HCT116 (cell line): ENCODE measurements at regions not wholly inside any gene's neighbourhood (a gene's known extent, or its start where the extent isn't known, plus 50 kb on each side); places are given as distances from the start of the nearest gene placed in this dataset.

Source experiments
- ATAC-seq: fragments of 200-7000 bp; cut with Tn5 transposase; 2 replicates; pipeline ENCODE4 v1.9.1; 2020; ENCODE audit warnings: mild to moderate bottlenecking, moderate library complexity
- BruUV-seq: library from RNA; stranded (reverse); fragments of 400-500 nt; replicated peaks from 2 replicates; lab custom pipeline; 2021; lab: Mats Ljungman, UMichigan
- CTCF ChIA-PET: fragments of 300-600 bp; sonication (Branson Sonifier 250); formaldehyde crosslinking; loops from one replicate; lab custom pipeline; 2021; ENCODE audit warnings: antibody characterized with exemption; lab: Charles Lee
- POLR2A ChIA-PET: fragments of 300-600, 350-600 bp; sonication (Branson Sonifier 250); formaldehyde crosslinking; loops from one replicate; lab custom pipeline; 2021; ENCODE audit warnings: antibody characterized with exemption; lab: Charles Lee
- RAD21 ChIA-PET, 2 experiments: fragments of 300-600 bp; sonication (Branson Sonifier 250); formaldehyde crosslinking; loops; one replicate each; lab custom pipeline; 2023; ENCODE audit warnings: low total read pairs in 2 of 2; ENCODE audit not compliant: uncharacterized antibody in 2 of 2, unreplicated experiment in 2 of 2, low non-redundant PET in 1 of 2; lab: Charles Lee
- DNase-seq: peaks from one replicate; pipeline ENCODE4 v3.0.0-alpha.2; 2010; ENCODE audit warnings: low read depth, low spot score
- H2AFZ ChIP-seq: fragments of 200-600 bp; shearing (Covaris generic), sonication (generic); 2 replicates; pipeline ENCODE4 v1.6.1; 2017; ENCODE audit warnings: low read depth, mixed run types, mixed read lengths, antibody characterized with exemption, low read length; ENCODE audit not compliant: poor library complexity, severe bottlenecking
- H3K27ac ChIP-seq: 2 replicates; pipeline ENCODE4 v1.5.1; 2012; ENCODE audit warnings: low read depth, low read length
- H3K27me3 ChIP-seq: fragments of 200-600 bp; sonication (generic); 2 replicates; pipeline ENCODE4 v1.6.1; 2016; ENCODE audit warnings: mixed run types, low read length, mixed read lengths; ENCODE audit not compliant: insufficient read depth
- H3K36me3 ChIP-seq, 2 experiments: fragments of 200-500 bp in 1 of 2; fragments of 200-600 bp in 1 of 2; sonication (Bioruptor generic) in 1 of 2; sonication (generic) in 1 of 2; 2 replicates each; pipeline versions ENCODE4 v1.5.1 to v1.6.1; 2014 to 2016; ENCODE audit warnings: low read length in 2 of 2, inconsistent platforms in 1 of 2, mixed read lengths in 1 of 2, mixed run types in 1 of 2; ENCODE audit not compliant: insufficient read depth in 2 of 2, control insufficient read depth in 1 of 2
- H3K4me1 ChIP-seq, 2 experiments: fragments of 200-600 bp in 1 of 2; sonication (generic) in 1 of 2; 2 replicates each; pipeline versions ENCODE4 v1.5.1 to v1.6.1; 2012 to 2017; ENCODE audit warnings: low read length in 2 of 2, inconsistent platforms in 1 of 2, mild to moderate bottlenecking in 1 of 2, mixed read lengths in 1 of 2, mixed run types in 1 of 2, moderate library complexity in 1 of 2; ENCODE audit not compliant: insufficient read depth in 2 of 2, control insufficient read depth in 1 of 2
- H3K4me2 ChIP-seq: fragments of 200-600 bp; sonication (generic); 2 replicates; pipeline ENCODE4 v1.6.1; 2017; ENCODE audit warnings: mixed run types, low read length, mixed read lengths
- H3K4me3 ChIP-seq, 2 experiments: fragments of 200-600 bp in 1 of 2; sonication (generic) in 1 of 2; replicated peaks in 1 of 2; 2 replicates each; pipeline ENCODE4 v1.5.1; 2011 to 2016; ENCODE audit warnings: low read length in 2 of 2, control low read depth in 1 of 2, low read depth in 1 of 2, mild to moderate bottlenecking in 1 of 2, mixed read lengths in 1 of 2, mixed run types in 1 of 2
- H3K79me2 ChIP-seq: fragments of 200-600 bp; sonication (generic); 2 replicates; pipeline ENCODE4 v1.6.1; 2017; ENCODE audit warnings: mild to moderate bottlenecking, mixed run types, low read length, moderate library complexity, mixed read lengths; ENCODE audit not compliant: insufficient read depth
- H3K9ac ChIP-seq: fragments of 200-600 bp; sonication (generic); 2 replicates; pipeline ENCODE4 v1.6.1; 2016; ENCODE audit warnings: low read length, mixed read lengths
- H3K9me2 ChIP-seq: fragments of 200-600 bp; sonication (generic), shearing (Covaris generic); 2 replicates; pipeline ENCODE4 v1.6.1; 2017; ENCODE audit warnings: mixed run types, mild to moderate bottlenecking, moderate library complexity; ENCODE audit not compliant: insufficient read depth
- H3K9me3 ChIP-seq, 2 experiments: fragments of 200-500 bp in 1 of 2; fragments of 200-600 bp in 1 of 2; sonication (Bioruptor generic) in 1 of 2; sonication (generic) in 1 of 2; 2 replicates each; pipeline ENCODE4 v1.6.1; 2014 to 2017; ENCODE audit warnings: low read length in 2 of 2, mixed read lengths in 2 of 2, inconsistent platforms in 1 of 2, low read depth in 1 of 2, mild to moderate bottlenecking in 1 of 2, mixed run types in 1 of 2, moderate library complexity in 1 of 2; ENCODE audit not compliant: control insufficient read depth in 1 of 2, insufficient read depth in 1 of 2
- H4K20me1 ChIP-seq: fragments of 200-600 bp; sonication (generic), shearing (Covaris generic); 2 replicates; pipeline ENCODE4 v1.6.1; 2017; ENCODE audit warnings: mixed run types, mild to moderate bottlenecking, moderate library complexity; ENCODE audit not compliant: insufficient read depth
- CEBPB ChIP-seq: IDR thresholded peaks from 2 replicates; pipeline ENCODE4 v1.6.1; 2012; ENCODE audit warnings: low read depth
- MAX ChIP-seq: IDR thresholded peaks from 2 replicates; pipeline ENCODE4 v1.6.1; 2012
- intact Hi-C: fragments of 100-400 bp; cut with micrococcal nuclease; formaldehyde crosslinking; loops from 2 replicates; pipeline ENCODE4 v1.10.0; 2022
- TF ChIP-seq, protein P1 (sequence below), 3 experiments: fragments of 200-600 bp in 1 of 3; sonication (generic) in 1 of 3; IDR thresholded peaks in 2 of 3; conservative IDR thresholded peaks in 1 of 3; 2 replicates each; pipeline ENCODE4 v1.5.1; 2012 to 2017; ENCODE audit warnings: low read depth in 2 of 3, low read length in 2 of 3, antibody characterized with exemption in 1 of 3, borderline replicate concordance in 1 of 3, control low read depth in 1 of 3, mild to moderate bottlenecking in 1 of 3, mixed read lengths in 1 of 3, mixed run types in 1 of 3, moderate library complexity in 1 of 3; ENCODE audit not compliant: insufficient read depth in 1 of 3

GRCh38 chr3:4099607-4100006, 203.6 kb upstream of the SETMAR start:
- H3K9ac ChIP-seq, result no peak overlapping the region
- no peak overlapping the region for H2AFZ ChIP-seq
- TF ChIP-seq MAX, result no peak
- H3K36me3 ChIP-seq, result no peaks in the 10 kb centered on the region
- POLR2A ChIA-PET, result no interaction called here
- RAD21 ChIA-PET, result no interaction called here
- no peaks in the 10 kb centered on the region for H4K20me1 ChIP-seq
- no peak for ATAC-seq
- no TSS peak for BruUV-seq
- H3K27me3 ChIP-seq, result no peaks in the 10 kb centered on the region
- no peak for DNase-seq
- no peak overlapping the region for H3K27ac ChIP-seq
- no peaks in the 10 kb centered on the region for H3K9me2 ChIP-seq
- no peaks in the 10 kb centered on the region for H3K4me1 ChIP-seq
- intact Hi-C loops, result no loop called here
- H3K79me2 ChIP-seq, result no peaks in the 10 kb centered on the region
- no peaks in the 10 kb centered on the region for H3K9me3 ChIP-seq
- no peak overlapping the region for H3K4me2 ChIP-seq
- H3K4me3 ChIP-seq, result no peak overlapping the region
- CTCF ChIA-PET, result no interaction called here

- BruUV-seq, result no TSS peak
- H3K4me2 ChIP-seq, result no peak overlapping the region
- ChIA-PET POLR2A (no interaction called here), RAD21 (no interaction called here), CTCF (no interaction called here)
- H3K27me3 ChIP-seq, result no peaks in the 10 kb centered on the region
- H3K9ac ChIP-seq, result no peak overlapping the region
- no peak overlapping the region for H3K27ac ChIP-seq
- DNase-seq, result no peak
- H3K36me3 ChIP-seq, result no peaks in the 10 kb centered on the region
- TF ChIP-seq, protein P1, sequence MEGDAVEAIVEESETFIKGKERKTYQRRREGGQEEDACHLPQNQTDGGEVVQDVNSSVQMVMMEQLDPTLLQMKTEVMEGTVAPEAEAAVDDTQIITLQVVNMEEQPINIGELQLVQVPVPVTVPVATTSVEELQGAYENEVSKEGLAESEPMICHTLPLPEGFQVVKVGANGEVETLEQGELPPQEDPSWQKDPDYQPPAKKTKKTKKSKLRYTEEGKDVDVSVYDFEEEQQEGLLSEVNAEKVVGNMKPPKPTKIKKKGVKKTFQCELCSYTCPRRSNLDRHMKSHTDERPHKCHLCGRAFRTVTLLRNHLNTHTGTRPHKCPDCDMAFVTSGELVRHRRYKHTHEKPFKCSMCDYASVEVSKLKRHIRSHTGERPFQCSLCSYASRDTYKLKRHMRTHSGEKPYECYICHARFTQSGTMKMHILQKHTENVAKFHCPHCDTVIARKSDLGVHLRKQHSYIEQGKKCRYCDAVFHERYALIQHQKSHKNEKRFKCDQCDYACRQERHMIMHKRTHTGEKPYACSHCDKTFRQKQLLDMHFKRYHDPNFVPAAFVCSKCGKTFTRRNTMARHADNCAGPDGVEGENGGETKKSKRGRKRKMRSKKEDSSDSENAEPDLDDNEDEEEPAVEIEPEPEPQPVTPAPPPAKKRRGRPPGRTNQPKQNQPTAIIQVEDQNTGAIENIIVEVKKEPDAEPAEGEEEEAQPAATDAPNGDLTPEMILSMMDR (IDR thresholded peaks at IDR 0.05 in 2 of 3, conservative IDR thresholded peaks at IDR 0.05 in 1 of 3; ENCODE audit: borderline replicate concordance in 1 of 3, insufficient read depth in 1 of 3, low read depth in 2 of 3, low read length in 2 of 3), result peak in 1 of 3 experiments; percentile 25; a peak in 2 of 6 replicates
- no peak for TF ChIP-seq CEBPB
- TF ChIP-seq, all 23 proteins: peak for 1
- intact Hi-C loops, result no loop called here
- ATAC-seq, result 0 out of 2 replicates have a peak, but pooled peaks have one; percentile 27
- H3K4me1 ChIP-seq, result no peaks in the 10 kb centered on the region
- H3K4me3 ChIP-seq, result no peak overlapping the region
- no peaks in the 10 kb centered on the region for H4K20me1 ChIP-seq
- no peaks in the 10 kb centered on the region for H3K79me2 ChIP-seq
- H2AFZ ChIP-seq, result no peak overlapping the region
- H3K9me2 ChIP-seq, result no peaks in the 10 kb centered on the region
- H3K9me3 ChIP-seq, result no peaks in the 10 kb centered on the region
Observed at GRCh38 chr3:4107430-4107829, 195.7 kb upstream of the SETMAR start.
